SK-N-SH (cell line): ENCODE measurements at regions not wholly inside any gene's neighbourhood (a gene's known extent, or its start where the extent isn't known, plus 50 kb on each side); places are given as distances from the start of the nearest gene placed in this dataset.

Experiments used
- CTCF ChIA-PET: fragments of 300-600, 350-600 bp; formaldehyde crosslinking; extraction: SDS; loops from one replicate; lab custom pipeline; 2021; lab: Yijun Ruan, JAX
- POLR2A ChIA-PET: fragments of 350-600 bp; sonication (Branson Sonifier 250); formaldehyde crosslinking; extraction: SDS; loops from one replicate; lab custom pipeline; 2020; ENCODE audit warnings: antibody characterized with exemption, inconsistent platforms; lab: Yijun Ruan, JAX
- DNase-seq: peaks from one replicate; pipeline ENCODE4 v3.0.0; 2012
- H2AFZ ChIP-seq: fragments of 200-600 bp; sonication (generic); 2 replicates; pipeline ENCODE4 v1.8.1; 2016; ENCODE audit warnings: antibody characterized with exemption, mild to moderate bottlenecking, low read depth
- H3F3A ChIP-seq: fragments of 200-600 bp; sonication (generic); replicated peaks from 2 replicates; pipeline ENCODE3; 2016; ENCODE audit warnings: antibody characterized with exemption, mild to moderate bottlenecking; ENCODE audit not compliant: insufficient read depth
- H3K27ac ChIP-seq, 2 experiments: fragments of 200-500 bp in 1 of 2; fragments of 200-600 bp in 1 of 2; sonication (Bioruptor generic) in 1 of 2; sonication (generic), shearing (Covaris generic) in 1 of 2; 2 replicates each; pipeline versions ENCODE4 v1.5.1 to v1.6.1; 2014 to 2016; ENCODE audit warnings: low read depth in 2 of 2, inconsistent platforms in 1 of 2, low read length in 1 of 2, mild to moderate bottlenecking in 1 of 2, mixed read lengths in 1 of 2
- H3K27me3 ChIP-seq: fragments of 200-600 bp; sonication (generic), shearing (Covaris generic); 2 replicates; pipeline ENCODE4 v1.6.1; 2016; ENCODE audit warnings: mixed run types; ENCODE audit not compliant: insufficient read depth
- H3K36me3 ChIP-seq, 2 experiments: fragments of 200-500 bp in 1 of 2; fragments of 200-600 bp in 1 of 2; sonication (Bioruptor generic) in 1 of 2; sonication (generic) in 1 of 2; replicated peaks in 1 of 2; 2 replicates each; pipeline versions ENCODE3 to v1.5.1; 2014 to 2016; ENCODE audit warnings: low read length in 1 of 2, mild to moderate bottlenecking in 1 of 2; ENCODE audit not compliant: insufficient read depth in 2 of 2, control insufficient read depth in 1 of 2
- H3K4me1 ChIP-seq, 2 experiments: fragments of 200-500 bp in 1 of 2; fragments of 200-600 bp in 1 of 2; sonication (Bioruptor generic) in 1 of 2; sonication (generic), shearing (Covaris generic) in 1 of 2; 2 replicates each; pipeline versions ENCODE4 v1.5.1 to v1.6.1; 2014 to 2016; ENCODE audit warnings: low read depth in 1 of 2, low read length in 1 of 2, mixed run types in 1 of 2; ENCODE audit not compliant: insufficient read depth in 2 of 2, control insufficient read depth in 1 of 2
- H3K4me2 ChIP-seq: fragments of 200-600 bp; sonication (generic), shearing (Covaris generic); 2 replicates; pipeline ENCODE4 v1.6.1; 2017; ENCODE audit warnings: mixed run types
- H3K4me3 ChIP-seq, 2 experiments: fragments of 200-500 bp in 1 of 2; fragments of 200-600 bp in 1 of 2; sonication (Bioruptor generic) in 1 of 2; sonication (generic), shearing (Covaris generic) in 1 of 2; 2 replicates each; pipeline versions ENCODE4 v1.5.1 to v1.8.1; 2014 to 2016; ENCODE audit warnings: low read depth in 2 of 2, inconsistent platforms in 1 of 2, low read length in 1 of 2, mild to moderate bottlenecking in 1 of 2, mixed read lengths in 1 of 2, moderate library complexity in 1 of 2
- H3K79me2 ChIP-seq: fragments of 200-600 bp; sonication (generic); 2 replicates; pipeline ENCODE4 v1.8.1; 2017; ENCODE audit warnings: mild to moderate bottlenecking; ENCODE audit not compliant: insufficient read depth
- H3K9ac ChIP-seq: fragments of 200-600 bp; sonication (generic); 2 replicates; pipeline ENCODE4 v1.6.1; 2017; ENCODE audit warnings: mixed run types
- H3K9me2 ChIP-seq: fragments of 200-600 bp; sonication (generic); 2 replicates; pipeline ENCODE4 v1.6.1; 2017; ENCODE audit warnings: mixed run types
- H3K9me3 ChIP-seq: fragments of 200-600 bp; sonication (generic); 2 replicates; pipeline ENCODE4 v1.6.1; 2017; ENCODE audit warnings: mixed run types, mild to moderate bottlenecking, moderate library complexity
- H4K20me1 ChIP-seq: fragments of 200-600 bp; sonication (generic); 2 replicates; pipeline ENCODE4 v1.6.1; 2017; ENCODE audit warnings: mild to moderate bottlenecking, mixed run types; ENCODE audit not compliant: insufficient read depth
- CHD2 ChIP-seq: fragments of 150-350 bp; IDR thresholded peaks from 2 replicates; pipeline ENCODE4 v1.6.1; 2018; ENCODE audit warnings: low read length; ENCODE audit not compliant: partially characterized antibody
- EZH2phosphoT487 ChIP-seq: fragments of 200-600 bp; sonication (generic); IDR thresholded peaks from 2 replicates; pipeline ENCODE4 v1.6.1; 2017; ENCODE audit warnings: low read depth, mixed run types, mild to moderate bottlenecking, antibody characterized with exemption, moderate library complexity, borderline replicate concordance
- FOSL2 ChIP-seq: IDR thresholded peaks from 2 replicates; pipeline ENCODE4 v1.4.0; 2012; ENCODE audit warnings: low read depth, mild to moderate bottlenecking, moderate library complexity, borderline replicate concordance
- FOXJ3 ChIP-seq: sonication (generic); formaldehyde crosslinking; IDR thresholded peaks from 2 replicates; pipeline ENCODE4 v1.5.1; 2020; ENCODE audit warnings: mild to moderate bottlenecking, missing genetic modification reagents
- FOXM1 ChIP-seq: IDR thresholded peaks from 2 replicates; pipeline ENCODE4 v1.4.0; 2012; ENCODE audit warnings: low read depth, mild to moderate bottlenecking
- GATA2 ChIP-seq: sonication (generic); formaldehyde crosslinking; IDR thresholded peaks from 2 replicates; pipeline ENCODE4 v1.5.0; 2020; ENCODE audit warnings: mild to moderate bottlenecking, missing genetic modification reagents
- JUND ChIP-seq: IDR thresholded peaks from 2 replicates; pipeline ENCODE4 v1.4.0; 2012
- MEF2A ChIP-seq: IDR thresholded peaks from 2 replicates; pipeline ENCODE4 v1.4.0; 2012; ENCODE audit warnings: low read depth, borderline replicate concordance
- MXI1 ChIP-seq: IDR thresholded peaks from 2 replicates; pipeline ENCODE4 v1.6.1; 2012; ENCODE audit warnings: mild to moderate bottlenecking, low read depth, low read length, improper control_type of control experiment
- NFIC ChIP-seq: IDR thresholded peaks from 2 replicates; pipeline ENCODE4 v1.4.0; 2012; ENCODE audit warnings: borderline replicate concordance
- NRF1 ChIP-seq: IDR thresholded peaks from 2 replicates; pipeline ENCODE4 v1.6.1; 2012; ENCODE audit warnings: low read depth, mild to moderate bottlenecking, low read length
- RAD21 ChIP-seq: IDR thresholded peaks from 2 replicates; pipeline ENCODE4 v1.6.1; 2012; ENCODE audit warnings: mild to moderate bottlenecking, low read length
- RCOR1 ChIP-seq: fragments of 150-350 bp; IDR thresholded peaks from 2 replicates; pipeline ENCODE4 v1.6.1; 2017; ENCODE audit warnings: antibody characterized with exemption, low read length
- SIN3A ChIP-seq: IDR thresholded peaks from 2 replicates; pipeline ENCODE4 v1.6.1; 2012; ENCODE audit warnings: low read depth, mild to moderate bottlenecking, low read length, moderate library complexity, borderline replicate concordance
- SMC3 ChIP-seq: IDR thresholded peaks from 2 replicates; pipeline ENCODE4 v1.6.1; 2012; ENCODE audit warnings: low read depth, low read length, improper control_type of control experiment
- ZBTB33 ChIP-seq: IDR thresholded peaks from 2 replicates; pipeline ENCODE4 v1.4.0; 2012; ENCODE audit warnings: low read depth, borderline replicate concordance
- WGBS: methylation state at CpG from one replicate; pipeline ENCODE4 v1.1.6; 2017; ENCODE audit warnings: low lambda C conversion rate; 5-methylcytosine and 5-hydroxymethylcytosine counted together
- TF ChIP-seq, protein P1 (sequence below): IDR thresholded peaks from 2 replicates; pipeline ENCODE4 v1.4.0; 2012; ENCODE audit warnings: low read depth
- TF ChIP-seq, protein P2 (sequence below): fragments of 150-350 bp; IDR thresholded peaks from 2 replicates; pipeline ENCODE4 v1.6.1; 2016; ENCODE audit warnings: mild to moderate bottlenecking, low read depth, low read length
- TF ChIP-seq, protein P3 (sequence below): IDR thresholded peaks from 2 replicates; pipeline ENCODE4; 2012

DNA sequence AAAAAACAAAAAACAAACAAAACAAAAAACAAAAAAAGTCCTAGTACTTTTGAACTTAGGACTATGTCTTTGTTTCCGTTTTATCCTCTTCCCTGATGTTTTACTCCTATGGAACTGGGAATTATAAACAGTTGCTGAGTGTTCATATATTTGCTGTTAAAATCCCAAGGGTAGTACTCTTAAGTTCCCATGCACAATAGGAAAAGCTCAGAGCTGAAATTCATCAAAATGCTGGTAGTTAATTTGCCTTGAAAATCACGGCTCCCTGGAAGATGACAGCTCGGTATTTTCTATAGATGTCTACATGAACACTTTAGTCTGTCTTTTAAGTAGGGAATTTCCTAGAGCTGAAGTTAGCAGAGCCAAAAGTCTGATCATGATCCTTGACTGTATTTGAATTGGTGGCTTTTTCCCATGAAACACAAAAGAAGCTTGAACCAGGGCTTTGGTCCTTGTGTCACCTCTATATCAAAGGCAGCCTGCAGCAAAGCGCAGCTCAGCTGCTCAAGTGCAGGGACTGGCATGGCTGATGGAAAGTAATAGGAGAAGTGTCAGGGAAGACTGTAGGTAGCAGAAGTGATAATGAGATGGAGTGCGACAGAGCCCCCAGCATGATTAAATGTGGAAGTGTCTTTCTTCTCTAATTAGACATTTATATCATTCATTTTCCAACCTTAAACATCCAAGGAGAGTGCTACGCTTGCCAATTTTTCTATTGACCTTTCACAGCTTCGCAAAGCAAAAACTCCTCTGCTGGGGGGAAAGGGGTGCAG lies 310.9 kb downstream of the TRIM36 start:
- Histone ChIP-seq H3K79me2 (no peaks in the 10 kb centered on the region), H2AFZ (no peak overlapping the region), H3K9me3 (no peaks in the 10 kb centered on the region), H3K4me3 (no peak overlapping the region), H4K20me1 (no peaks in the 10 kb centered on the region), H3K4me2 (no peak overlapping the region), H3K27ac (no peak overlapping the region), H3K4me1 (no peaks in the 10 kb centered on the region), H3K9me2 (no peaks in the 10 kb centered on the region)
- CTCF ChIA-PET, result no interaction called here
- 16% methylated on average over 7 of the region's 7 CpGs for WGBS
- POLR2A ChIA-PET, result no interaction called here
- TF ChIP-seq NRF1 (no peak), FOXJ3 (CRISPR knock-in tag) (no peak), MEF2A (no peak), RAD21 (no peak), MXI1 (no peak), CHD2 (no peak), SMC3 (no peak), NFIC (no peak), SIN3A (no peak), FOXM1 (no peak), RCOR1 (no peak), EZH2phosphoT487 (no peak), ZBTB33 (no peak), JUND (no peak), FOSL2 (no peak), GATA2 (CRISPR knock-in tag) (no peak)
- TF ChIP-seq, protein P1, sequence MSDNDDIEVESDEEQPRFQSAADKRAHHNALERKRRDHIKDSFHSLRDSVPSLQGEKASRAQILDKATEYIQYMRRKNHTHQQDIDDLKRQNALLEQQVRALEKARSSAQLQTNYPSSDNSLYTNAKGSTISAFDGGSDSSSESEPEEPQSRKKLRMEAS, result no peak
- TF ChIP-seq, protein P2, sequence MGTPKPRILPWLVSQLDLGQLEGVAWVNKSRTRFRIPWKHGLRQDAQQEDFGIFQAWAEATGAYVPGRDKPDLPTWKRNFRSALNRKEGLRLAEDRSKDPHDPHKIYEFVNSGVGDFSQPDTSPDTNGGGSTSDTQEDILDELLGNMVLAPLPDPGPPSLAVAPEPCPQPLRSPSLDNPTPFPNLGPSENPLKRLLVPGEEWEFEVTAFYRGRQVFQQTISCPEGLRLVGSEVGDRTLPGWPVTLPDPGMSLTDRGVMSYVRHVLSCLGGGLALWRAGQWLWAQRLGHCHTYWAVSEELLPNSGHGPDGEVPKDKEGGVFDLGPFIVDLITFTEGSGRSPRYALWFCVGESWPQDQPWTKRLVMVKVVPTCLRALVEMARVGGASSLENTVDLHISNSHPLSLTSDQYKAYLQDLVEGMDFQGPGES, result no peak
- TF ChIP-seq, protein P3, sequence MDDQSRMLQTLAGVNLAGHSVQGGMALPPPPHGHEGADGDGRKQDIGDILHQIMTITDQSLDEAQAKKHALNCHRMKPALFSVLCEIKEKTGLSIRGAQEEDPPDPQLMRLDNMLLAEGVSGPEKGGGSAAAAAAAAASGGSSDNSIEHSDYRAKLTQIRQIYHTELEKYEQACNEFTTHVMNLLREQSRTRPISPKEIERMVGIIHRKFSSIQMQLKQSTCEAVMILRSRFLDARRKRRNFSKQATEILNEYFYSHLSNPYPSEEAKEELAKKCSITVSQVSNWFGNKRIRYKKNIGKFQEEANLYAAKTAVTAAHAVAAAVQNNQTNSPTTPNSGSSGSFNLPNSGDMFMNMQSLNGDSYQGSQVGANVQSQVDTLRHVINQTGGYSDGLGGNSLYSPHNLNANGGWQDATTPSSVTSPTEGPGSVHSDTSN, result no peak
- TF ChIP-seq, all 33 proteins: peak for 0
- Histone ChIP-seq H3F3A (no peaks in the 10 kb centered on the region), H3K9ac (no peak overlapping the region), H3K27me3 (no peaks in the 10 kb centered on the region), H3K36me3 (no peaks in the 10 kb centered on the region)
- no peak for DNase-seq
